HepG2 (cell line): ENCODE measurements at regions not wholly inside any gene's neighbourhood (a gene's known extent, or its start where the extent isn't known, plus 50 kb on each side); places are given as distances from the start of the nearest gene placed in this dataset.

Experiments used
- ATAC-seq: fragments of 200-7000 bp; cut with Tn5 transposase; 3 replicates; pipeline ENCODE4 v1.9.1; 2020; ENCODE audit warnings: mild to moderate bottlenecking, moderate library complexity
- BruUV-seq: library from RNA; stranded (reverse); fragments of 400-500 nt; replicated peaks from 2 replicates; lab custom pipeline; 2021; lab: Mats Ljungman, UMichigan
- CTCF ChIA-PET: fragments of 300-600 bp; formaldehyde crosslinking; extraction: SDS; loops from one replicate; lab custom pipeline; 2021; ENCODE audit warnings: low total read pairs, inconsistent platforms, low intra/inter-chr PET ratio; lab: Yijun Ruan, JAX
- POLR2A ChIA-PET: fragments of 350-600 bp; sonication (Branson Sonifier 250); formaldehyde crosslinking; loops from one replicate; lab custom pipeline; 2020; ENCODE audit warnings: antibody characterized with exemption, inconsistent platforms; lab: Yijun Ruan, JAX
- DNase-seq: peaks from one replicate; pipeline ENCODE4 v3.0.0-alpha.2; 2015; ENCODE audit warnings: low spot score
- FAIRE-seq: peaks from 3 replicates; lab custom pipeline; 2011; peaks lifted over from hg19 to GRCh38; lab: Jason Lieb, UNC
- H2AFZ ChIP-seq: one replicate; pipeline ENCODE4 v1.6.1; 2011; ENCODE audit warnings: low read length, inconsistent platforms
- H3K27ac ChIP-seq: fragments of 300-600 bp; 3 replicates; pipeline ENCODE4 v1.8.0; 2011; ENCODE audit warnings: mixed run types, mild to moderate bottlenecking, mixed read lengths, low read length, inconsistent platforms; ENCODE audit not compliant: insufficient read depth; ENCODE audit errors: extremely low read length
- H3K27me3 ChIP-seq, 2 experiments: fragments of 200-600 bp in 1 of 2; 2 replicates in 1 of 2; 3 replicates in 1 of 2; pipeline versions ENCODE4 v1.6.0 to v1.8.0; 2011; ENCODE audit warnings: low read length in 2 of 2, mild to moderate bottlenecking in 2 of 2, moderate library complexity in 2 of 2, inconsistent platforms in 1 of 2; ENCODE audit not compliant: insufficient read depth in 2 of 2, control insufficient read depth in 1 of 2
- H3K36me3 ChIP-seq, 2 experiments: fragments of 200-600 bp in 1 of 2; replicated peaks in 1 of 2; 2 replicates in 1 of 2; 3 replicates in 1 of 2; pipeline versions ENCODE4 v1.5.1 to v1.8.0; 2011; ENCODE audit warnings: low read length in 2 of 2, inconsistent platforms in 1 of 2; ENCODE audit not compliant: insufficient read depth in 2 of 2, control insufficient read depth in 1 of 2
- H3K4me1 ChIP-seq: 2 replicates; pipeline ENCODE4 v1.5.1; 2012; ENCODE audit warnings: low read length, inconsistent platforms; ENCODE audit not compliant: insufficient read depth
- H3K4me2 ChIP-seq: 2 replicates; pipeline ENCODE4 v1.6.0; 2011; ENCODE audit warnings: low read depth, low read length, inconsistent platforms
- H3K4me3 ChIP-seq, 3 experiments: fragments of 200-600 bp in 1 of 3; sonication (generic), shearing (Covaris generic) in 1 of 3; replicated peaks in 1 of 3; 2 replicates each; pipeline ENCODE4 v1.5.1; 2011 to 2016; ENCODE audit warnings: low read length in 3 of 3, inconsistent platforms in 2 of 3, low read depth in 2 of 3, mild to moderate bottlenecking in 2 of 3, control low read depth in 1 of 3, mixed read lengths in 1 of 3; ENCODE audit not compliant: insufficient read depth in 1 of 3
- H3K79me2 ChIP-seq: one replicate; pipeline ENCODE4 v1.6.1; 2011; ENCODE audit warnings: low read length, inconsistent platforms; ENCODE audit not compliant: insufficient read depth
- H3K9ac ChIP-seq: 2 replicates; pipeline ENCODE4 v1.6.0; 2011; ENCODE audit warnings: mild to moderate bottlenecking, low read depth, low read length, inconsistent platforms; ENCODE audit not compliant: insufficient read depth
- H3K9me3 ChIP-seq: 2 replicates; pipeline ENCODE4 v1.5.1; 2012; ENCODE audit warnings: mild to moderate bottlenecking, low read length
- H4K20me1 ChIP-seq: 2 replicates; pipeline ENCODE4 v1.6.0; 2011; ENCODE audit warnings: inconsistent platforms, mild to moderate bottlenecking, low read length, moderate library complexity; ENCODE audit not compliant: insufficient read depth
- DNMT1 ChIP-seq: sonication (generic); formaldehyde crosslinking; IDR thresholded peaks from 2 replicates; pipeline ENCODE4 v1.5.1; 2020; ENCODE audit warnings: mild to moderate bottlenecking, missing genetic modification reagents
- NFKB2 ChIP-seq: sonication (generic); formaldehyde crosslinking; IDR thresholded peaks from 2 replicates; pipeline ENCODE4 v1.4.0; 2020; ENCODE audit warnings: missing genetic modification reagents, borderline replicate concordance
- SKI ChIP-seq: fragments of 450-650 bp; IDR thresholded peaks from one replicate; pipeline ENCODE4 v1.6.1; 2018; ENCODE audit warnings: mild to moderate bottlenecking; ENCODE audit not compliant: partially characterized antibody
- SNAI1 ChIP-seq: sonication (generic); formaldehyde crosslinking; IDR thresholded peaks from 2 replicates; pipeline ENCODE4 v1.5.0; 2020; ENCODE audit warnings: mild to moderate bottlenecking, missing genetic modification reagents, borderline replicate concordance
- TRAFD1 ChIP-seq: sonication (generic); formaldehyde crosslinking; IDR thresholded peaks from 2 replicates; pipeline ENCODE4 v1.5.1; 2020; ENCODE audit warnings: missing genetic modification reagents, mild to moderate bottlenecking, borderline replicate concordance
- ZBTB34 ChIP-seq: sonication (generic); formaldehyde crosslinking; IDR thresholded peaks from 2 replicates; pipeline ENCODE4 v1.8.0; 2022; ENCODE audit warnings: mild to moderate bottlenecking, missing genetic modification reagents
- WGBS: methylation state at CpG from one replicate; pipeline ENCODE4 v1.1.6; 2017; ENCODE audit warnings: low lambda C conversion rate; 5-methylcytosine and 5-hydroxymethylcytosine counted together
- in situ Hi-C: cut with HindIII; loops from 2 replicates; pipeline ENCODE4 v1.10.0; 2017; ENCODE audit warnings: low pct_unique_long_range_greater_than_20kb; ENCODE audit not compliant: extremely low pct_ligation_motif_present
- intact Hi-C: fragments of 100-400 bp; cut with micrococcal nuclease; formaldehyde crosslinking; loops from one replicate; pipeline ENCODE4 v1.10.0; 2022; ENCODE audit not compliant: unreplicated experiment
- TF ChIP-seq, protein P1 (sequence below): sonication (generic); formaldehyde crosslinking; IDR thresholded peaks from 2 replicates; pipeline ENCODE4 v1.8.0; 2022; ENCODE audit warnings: mild to moderate bottlenecking, missing genetic modification reagents; ENCODE audit not compliant: insufficient replicate concordance
- TF ChIP-seq, protein P2 (sequence below): sonication (generic); formaldehyde crosslinking; IDR thresholded peaks from 2 replicates; pipeline ENCODE4 v1.9.0; 2021; ENCODE audit warnings: mild to moderate bottlenecking, missing genetic modification reagents

- BruUV-seq, result no TSS peak
- no peak for ATAC-seq
- H3K27me3 ChIP-seq, result no peaks in the 10 kb centered on the region
- in situ Hi-C loops, result no loop called here
- intact Hi-C loops, result no loop called here
- no peak overlapping the region for H3K4me2 ChIP-seq
- no peak overlapping the region for H2AFZ ChIP-seq
- no peak for DNase-seq
- H3K4me3 ChIP-seq, result no peak overlapping the region
- no peaks in the 10 kb centered on the region for H3K79me2 ChIP-seq
- ChIA-PET POLR2A (no interaction called here), CTCF (no interaction called here)
- no peak overlapping the region for H3K9ac ChIP-seq
- H3K27ac ChIP-seq, result no peak overlapping the region
- H4K20me1 ChIP-seq, result no peaks in the 10 kb centered on the region
- no peaks in the 10 kb centered on the region for H3K36me3 ChIP-seq
- FAIRE-seq, result no peak
- H3K4me1 ChIP-seq, result no peaks in the 10 kb centered on the region
- no peaks in the 10 kb centered on the region for H3K9me3 ChIP-seq
- WGBS, result 37% methylated on average over 5 of the region's 5 CpGs
- TF ChIP-seq DNMT1, result no peak
- no peak for TF ChIP-seq SKI
- no peak for TF ChIP-seq TRAFD1 (CRISPR knock-in tag)
- no peak for TF ChIP-seq ZBTB34 (CRISPR knock-in tag)
- TF ChIP-seq, protein P1, sequence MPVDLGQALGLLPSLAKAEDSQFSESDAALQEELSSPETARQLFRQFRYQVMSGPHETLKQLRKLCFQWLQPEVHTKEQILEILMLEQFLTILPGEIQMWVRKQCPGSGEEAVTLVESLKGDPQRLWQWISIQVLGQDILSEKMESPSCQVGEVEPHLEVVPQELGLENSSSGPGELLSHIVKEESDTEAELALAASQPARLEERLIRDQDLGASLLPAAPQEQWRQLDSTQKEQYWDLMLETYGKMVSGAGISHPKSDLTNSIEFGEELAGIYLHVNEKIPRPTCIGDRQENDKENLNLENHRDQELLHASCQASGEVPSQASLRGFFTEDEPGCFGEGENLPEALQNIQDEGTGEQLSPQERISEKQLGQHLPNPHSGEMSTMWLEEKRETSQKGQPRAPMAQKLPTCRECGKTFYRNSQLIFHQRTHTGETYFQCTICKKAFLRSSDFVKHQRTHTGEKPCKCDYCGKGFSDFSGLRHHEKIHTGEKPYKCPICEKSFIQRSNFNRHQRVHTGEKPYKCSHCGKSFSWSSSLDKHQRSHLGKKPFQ (CRISPR knock-in tag), result no peak
- TF ChIP-seq, protein P2, sequence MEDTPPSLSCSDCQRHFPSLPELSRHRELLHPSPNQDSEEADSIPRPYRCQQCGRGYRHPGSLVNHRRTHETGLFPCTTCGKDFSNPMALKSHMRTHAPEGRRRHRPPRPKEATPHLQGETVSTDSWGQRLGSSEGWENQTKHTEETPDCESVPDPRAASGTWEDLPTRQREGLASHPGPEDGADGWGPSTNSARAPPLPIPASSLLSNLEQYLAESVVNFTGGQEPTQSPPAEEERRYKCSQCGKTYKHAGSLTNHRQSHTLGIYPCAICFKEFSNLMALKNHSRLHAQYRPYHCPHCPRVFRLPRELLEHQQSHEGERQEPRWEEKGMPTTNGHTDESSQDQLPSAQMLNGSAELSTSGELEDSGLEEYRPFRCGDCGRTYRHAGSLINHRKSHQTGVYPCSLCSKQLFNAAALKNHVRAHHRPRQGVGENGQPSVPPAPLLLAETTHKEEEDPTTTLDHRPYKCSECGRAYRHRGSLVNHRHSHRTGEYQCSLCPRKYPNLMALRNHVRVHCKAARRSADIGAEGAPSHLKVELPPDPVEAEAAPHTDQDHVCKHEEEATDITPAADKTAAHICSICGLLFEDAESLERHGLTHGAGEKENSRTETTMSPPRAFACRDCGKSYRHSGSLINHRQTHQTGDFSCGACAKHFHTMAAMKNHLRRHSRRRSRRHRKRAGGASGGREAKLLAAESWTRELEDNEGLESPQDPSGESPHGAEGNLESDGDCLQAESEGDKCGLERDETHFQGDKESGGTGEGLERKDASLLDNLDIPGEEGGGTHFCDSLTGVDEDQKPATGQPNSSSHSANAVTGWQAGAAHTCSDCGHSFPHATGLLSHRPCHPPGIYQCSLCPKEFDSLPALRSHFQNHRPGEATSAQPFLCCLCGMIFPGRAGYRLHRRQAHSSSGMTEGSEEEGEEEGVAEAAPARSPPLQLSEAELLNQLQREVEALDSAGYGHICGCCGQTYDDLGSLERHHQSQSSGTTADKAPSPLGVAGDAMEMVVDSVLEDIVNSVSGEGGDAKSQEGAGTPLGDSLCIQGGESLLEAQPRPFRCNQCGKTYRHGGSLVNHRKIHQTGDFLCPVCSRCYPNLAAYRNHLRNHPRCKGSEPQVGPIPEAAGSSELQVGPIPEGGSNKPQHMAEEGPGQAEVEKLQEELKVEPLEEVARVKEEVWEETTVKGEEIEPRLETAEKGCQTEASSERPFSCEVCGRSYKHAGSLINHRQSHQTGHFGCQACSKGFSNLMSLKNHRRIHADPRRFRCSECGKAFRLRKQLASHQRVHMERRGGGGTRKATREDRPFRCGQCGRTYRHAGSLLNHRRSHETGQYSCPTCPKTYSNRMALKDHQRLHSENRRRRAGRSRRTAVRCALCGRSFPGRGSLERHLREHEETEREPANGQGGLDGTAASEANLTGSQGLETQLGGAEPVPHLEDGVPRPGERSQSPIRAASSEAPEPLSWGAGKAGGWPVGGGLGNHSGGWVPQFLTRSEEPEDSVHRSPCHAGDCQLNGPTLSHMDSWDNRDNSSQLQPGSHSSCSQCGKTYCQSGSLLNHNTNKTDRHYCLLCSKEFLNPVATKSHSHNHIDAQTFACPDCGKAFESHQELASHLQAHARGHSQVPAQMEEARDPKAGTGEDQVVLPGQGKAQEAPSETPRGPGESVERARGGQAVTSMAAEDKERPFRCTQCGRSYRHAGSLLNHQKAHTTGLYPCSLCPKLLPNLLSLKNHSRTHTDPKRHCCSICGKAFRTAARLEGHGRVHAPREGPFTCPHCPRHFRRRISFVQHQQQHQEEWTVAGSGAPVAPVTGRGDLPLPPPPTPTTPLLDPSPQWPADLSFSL, result no peak
- no peak for TF ChIP-seq SNAI1 (CRISPR knock-in tag)
- no peak for TF ChIP-seq NFKB2 (CRISPR knock-in tag)
These were observed 138.4 kb upstream of the NAALADL2 start for GRCh38 chr3:174720717-174721116.
